ENCODE measurements at regions not wholly inside any gene's neighbourhood (a gene's known extent, or its start where the extent isn't known, plus 50 kb on each side); places are given as distances from the start of the nearest gene placed in this dataset.

DNA sequence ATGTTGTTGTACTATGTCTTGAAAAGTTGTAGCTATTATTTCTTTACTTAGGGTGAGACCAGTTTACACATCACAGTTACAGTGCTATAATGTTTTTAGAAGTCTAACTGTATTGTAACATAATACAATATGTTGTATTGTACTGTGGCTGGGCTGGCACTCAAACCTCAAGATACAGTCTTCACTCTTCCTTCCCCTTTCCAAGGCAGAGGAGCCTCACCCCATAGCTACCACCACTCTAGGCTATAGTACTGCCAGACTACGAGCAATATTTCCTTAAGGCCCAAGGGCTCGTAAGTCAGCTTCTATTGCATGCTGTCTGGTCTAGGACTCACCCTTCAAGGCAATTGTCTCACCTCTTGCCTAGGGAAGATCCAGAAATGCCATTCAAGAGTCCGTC, 597.7 kb downstream of the OTOL1 start:
- no peak overlapping the region for H3K27ac ChIP-seq
- no peaks in the 10 kb centered on the region for H3K9me3 ChIP-seq
- intact Hi-C loops (cut with DNase I): no loop called here
- no peaks in the 10 kb centered on the region for H3K36me3 ChIP-seq
- H3K27me3 ChIP-seq: no peaks in the 10 kb centered on the region
- no peak overlapping the region for H3K4me3 ChIP-seq
- TF ChIP-seq, protein P1, sequence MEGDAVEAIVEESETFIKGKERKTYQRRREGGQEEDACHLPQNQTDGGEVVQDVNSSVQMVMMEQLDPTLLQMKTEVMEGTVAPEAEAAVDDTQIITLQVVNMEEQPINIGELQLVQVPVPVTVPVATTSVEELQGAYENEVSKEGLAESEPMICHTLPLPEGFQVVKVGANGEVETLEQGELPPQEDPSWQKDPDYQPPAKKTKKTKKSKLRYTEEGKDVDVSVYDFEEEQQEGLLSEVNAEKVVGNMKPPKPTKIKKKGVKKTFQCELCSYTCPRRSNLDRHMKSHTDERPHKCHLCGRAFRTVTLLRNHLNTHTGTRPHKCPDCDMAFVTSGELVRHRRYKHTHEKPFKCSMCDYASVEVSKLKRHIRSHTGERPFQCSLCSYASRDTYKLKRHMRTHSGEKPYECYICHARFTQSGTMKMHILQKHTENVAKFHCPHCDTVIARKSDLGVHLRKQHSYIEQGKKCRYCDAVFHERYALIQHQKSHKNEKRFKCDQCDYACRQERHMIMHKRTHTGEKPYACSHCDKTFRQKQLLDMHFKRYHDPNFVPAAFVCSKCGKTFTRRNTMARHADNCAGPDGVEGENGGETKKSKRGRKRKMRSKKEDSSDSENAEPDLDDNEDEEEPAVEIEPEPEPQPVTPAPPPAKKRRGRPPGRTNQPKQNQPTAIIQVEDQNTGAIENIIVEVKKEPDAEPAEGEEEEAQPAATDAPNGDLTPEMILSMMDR (IDR thresholded peaks at IDR 0.05): no peak
- H3K4me1 ChIP-seq: no peaks in the 10 kb centered on the region
- ATAC-seq (no peak), DNase-seq (no peak)

DNA sequence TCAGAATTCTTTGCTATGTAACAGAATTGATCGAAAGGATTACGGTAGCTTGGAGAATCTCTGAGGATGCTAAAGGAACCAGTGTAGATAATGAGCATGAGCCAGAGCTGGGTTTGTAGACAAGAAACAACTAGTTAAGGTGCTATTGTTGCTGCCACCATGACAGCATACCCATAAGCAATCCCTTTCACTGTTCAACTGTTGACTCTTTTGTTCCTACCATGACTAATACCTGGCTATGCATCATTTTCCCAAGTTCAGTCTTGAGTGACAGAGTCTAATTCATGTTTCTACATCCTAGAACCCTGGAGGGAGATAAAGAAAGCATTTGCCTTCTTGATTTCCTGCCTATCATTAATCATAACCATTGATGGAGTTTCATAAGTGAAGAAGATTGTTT, 600.3 kb downstream of the OTOL1 start:
- H3K36me3 ChIP-seq: no peaks in the 10 kb centered on the region
- H3K4me1 ChIP-seq: no peaks in the 10 kb centered on the region
- H3K4me3 ChIP-seq: no peak overlapping the region
- H3K27ac ChIP-seq: no peak overlapping the region
- TF ChIP-seq, protein P1 (IDR thresholded peaks at IDR 0.05): no peak
- no peaks in the 10 kb centered on the region for H3K27me3 ChIP-seq
- H3K9me3 ChIP-seq: no peaks in the 10 kb centered on the region
- DNase-seq (no peak), ATAC-seq (no peak)
- intact Hi-C loops (cut with DNase I): no loop called here

DNA sequence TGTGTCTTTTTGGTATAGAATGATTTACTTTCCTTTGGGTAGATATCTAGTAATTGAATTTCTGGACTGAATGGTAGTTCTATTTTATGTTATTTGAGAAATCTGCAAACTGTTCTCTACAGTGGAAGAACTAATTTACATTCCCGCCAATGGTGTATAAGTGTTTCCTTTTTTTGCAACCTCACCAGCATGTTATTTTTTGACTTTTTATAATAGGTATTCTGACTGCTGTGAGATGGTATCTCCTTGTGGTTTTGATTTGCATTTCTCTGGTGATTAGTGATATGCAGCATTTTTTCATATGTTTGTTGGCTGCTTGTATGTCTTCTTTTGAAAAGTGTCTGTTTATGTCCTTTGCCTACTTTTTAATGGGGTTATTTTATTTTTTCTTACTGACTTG, 607.2 kb downstream of the OTOL1 start:
- Histone ChIP-seq H3K27ac (no peak overlapping the region), H3K4me3 (no peak overlapping the region), H3K36me3 (no peaks in the 10 kb centered on the region), H3K4me1 (no peaks in the 10 kb centered on the region), H3K9me3 (no peaks in the 10 kb centered on the region), H3K27me3 (no peaks in the 10 kb centered on the region)
- intact Hi-C loops (cut with DNase I): no loop called here
- ATAC-seq (no peak), DNase-seq (no peak)
- TF ChIP-seq, protein P1 (IDR thresholded peaks at IDR 0.05): no peak

DNA sequence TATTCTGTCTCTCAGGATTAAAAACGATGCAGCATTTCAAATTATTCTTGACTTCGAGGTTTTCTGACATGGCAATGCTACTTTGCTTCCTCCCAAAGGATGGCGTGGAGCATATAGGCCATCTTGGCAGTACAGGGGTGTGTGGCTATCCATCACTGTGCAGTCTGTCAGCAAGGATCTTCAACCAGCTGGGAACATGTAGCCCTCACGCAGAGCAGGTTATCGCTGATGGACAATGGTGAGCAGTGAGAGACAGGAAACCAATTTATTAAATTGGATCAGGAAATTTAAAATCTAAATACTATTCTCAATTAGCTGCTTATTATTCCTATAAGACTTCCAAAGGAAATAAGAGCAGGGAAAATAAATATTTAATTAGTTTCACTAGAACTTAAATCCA, 615.3 kb downstream of the OTOL1 start:
- ATAC-seq: no peak
- no peaks in the 10 kb centered on the region for H3K27me3 ChIP-seq
- intact Hi-C loops (cut with DNase I): no loop called here

DNA sequence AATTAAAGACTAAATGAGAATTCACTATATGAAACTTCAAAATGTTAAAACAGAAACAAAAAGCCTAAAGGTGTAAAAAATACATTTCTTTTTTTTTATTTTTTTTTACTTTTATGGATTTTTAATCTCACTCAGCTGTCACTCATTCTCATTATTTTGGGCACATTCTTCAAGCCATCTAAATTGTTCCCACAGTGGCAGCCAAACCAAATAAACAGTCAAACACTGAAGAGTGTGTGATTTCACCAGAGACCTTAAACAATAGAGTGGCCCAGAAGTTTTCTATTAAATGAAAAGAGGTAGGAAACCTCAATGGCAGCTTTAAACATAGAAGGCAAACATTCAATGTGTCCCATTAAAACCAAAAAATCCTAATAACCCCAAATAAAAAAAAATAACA, 616.1 kb downstream of the OTOL1 start:
- intact Hi-C loops (cut with DNase I): no loop called here
- Histone ChIP-seq H3K4me1 (no peaks in the 10 kb centered on the region), H3K27me3 (no peaks in the 10 kb centered on the region), H3K9me3 (no peaks in the 10 kb centered on the region), H3K4me3 (no peak overlapping the region), H3K27ac (no peak overlapping the region), H3K36me3 (no peaks in the 10 kb centered on the region)
- TF ChIP-seq, protein P1 (IDR thresholded peaks at IDR 0.05): no peak
- ATAC-seq (no peak), DNase-seq (no peak)

More for the DNA sequence above, 615.3 kb downstream of the OTOL1 start:
- H3K4me3 ChIP-seq: no peak overlapping the region
- DNase-seq: no peak
- H3K9me3 ChIP-seq: no peaks in the 10 kb centered on the region
- no peak overlapping the region for H3K27ac ChIP-seq
- no peaks in the 10 kb centered on the region for H3K4me1 ChIP-seq
- TF ChIP-seq, protein P1 (IDR thresholded peaks at IDR 0.05): no peak
- H3K36me3 ChIP-seq: no peaks in the 10 kb centered on the region

DNA sequence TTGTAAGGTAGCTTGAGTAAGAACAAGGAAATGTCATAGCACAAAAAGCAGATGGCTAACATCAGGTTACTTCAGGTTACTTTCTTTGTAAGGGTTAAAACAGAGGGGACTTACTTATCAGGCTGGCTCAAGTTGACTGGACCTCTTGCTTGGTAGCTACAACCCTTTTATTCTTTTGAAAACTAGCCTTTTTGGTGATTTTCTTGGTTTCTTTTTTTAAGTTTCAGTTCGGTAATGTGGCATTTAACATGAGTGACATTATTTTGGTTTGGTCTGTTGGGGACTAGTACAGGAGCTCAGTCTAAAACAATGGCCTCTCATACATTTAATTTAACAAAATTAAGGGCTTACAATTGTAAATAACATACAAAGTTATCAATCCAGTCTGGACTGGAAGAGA, 621.4 kb downstream of the OTOL1 start:
- Histone ChIP-seq H3K4me3 (no peak overlapping the region), H3K9me3 (no peaks in the 10 kb centered on the region), H3K4me1 (no peaks in the 10 kb centered on the region), H3K36me3 (no peaks in the 10 kb centered on the region), H3K27me3 (no peaks in the 10 kb centered on the region), H3K27ac (no peak overlapping the region)
- ATAC-seq: no peak
- TF ChIP-seq, protein P1 (IDR thresholded peaks at IDR 0.05): no peak
- intact Hi-C loops (cut with DNase I): no loop called here
- DNase-seq: no peak

All from upper lobe of right lung (tissue), 1 donor.